OCI-LY7 (cell line): ENCODE measurements at regions not wholly inside any gene's neighbourhood (a gene's known extent, or its start where the extent isn't known, plus 50 kb on each side); places are given as distances from the start of the nearest gene placed in this dataset.
"Not testable (repeated sequence)": the region's sequence is repeated elsewhere in the genome, so short reads cannot be mapped to it uniquely, and the experiment has no call there.

Source experiments
- BruUV-seq: library from RNA; stranded (reverse); fragments of 400-500 nt; replicated peaks from 2 replicates; lab custom pipeline; 2021; lab: Mats Ljungman, UMichigan
- CTCF ChIA-PET: fragments of 300-600 bp; sonication (Branson Sonifier 250); formaldehyde crosslinking; loops from one replicate; lab custom pipeline; 2022; ENCODE audit warnings: antibody characterized with exemption; ENCODE audit not compliant: unreplicated experiment; lab: Charles Lee
- POLR2A ChIA-PET: fragments of 300-600 bp; sonication (Branson Sonifier 250); formaldehyde crosslinking; loops from one replicate; lab custom pipeline; 2022; ENCODE audit warnings: antibody characterized with exemption; lab: Charles Lee
- DNase-seq: peaks from one replicate; pipeline ENCODE4 v3.0.0-alpha.2; 2015; ENCODE audit warnings: low spot score
- H2AFZ ChIP-seq: fragments of 200-600 bp; sonication (generic), shearing (Covaris generic); 2 replicates; pipeline ENCODE4 v1.6.1; 2014; ENCODE audit warnings: mild to moderate bottlenecking, antibody characterized with exemption, low read length, moderate library complexity
- H3K27ac ChIP-seq: fragments of 200-600 bp; sonication (generic); 2 replicates; pipeline ENCODE4 v1.5.1; 2014; ENCODE audit warnings: mixed run types, low read depth, mild to moderate bottlenecking, moderate library complexity, low read length, inconsistent platforms; ENCODE audit not compliant: poor library complexity, severe bottlenecking
- H3K36me3 ChIP-seq: fragments of 200-600 bp; sonication (generic); 2 replicates; pipeline ENCODE4 v1.6.1; 2014; ENCODE audit warnings: mild to moderate bottlenecking, antibody characterized with exemption, low read length, moderate library complexity, mixed read lengths; ENCODE audit not compliant: insufficient read depth
- H3K4me1 ChIP-seq: fragments of 200-600 bp; sonication (generic); 2 replicates; pipeline ENCODE4 v1.5.1; 2014; ENCODE audit warnings: mild to moderate bottlenecking, low read length; ENCODE audit not compliant: insufficient read depth, poor library complexity, severe bottlenecking
- H3K4me2 ChIP-seq: fragments of 200-600 bp; sonication (generic); 2 replicates; pipeline ENCODE4 v1.6.1; 2014; ENCODE audit warnings: mild to moderate bottlenecking, low read length
- H3K4me3 ChIP-seq: fragments of 200-600 bp; sonication (generic); 2 replicates; pipeline ENCODE4 v1.5.1; 2014; ENCODE audit warnings: mild to moderate bottlenecking, low read depth, low read length; ENCODE audit not compliant: poor library complexity, severe bottlenecking
- H3K79me2 ChIP-seq: fragments of 200-600 bp; sonication (generic); 2 replicates; pipeline ENCODE4 v1.6.1; 2016; ENCODE audit warnings: low read depth, mild to moderate bottlenecking, low read length, moderate library complexity, mixed read lengths; ENCODE audit not compliant: insufficient read depth
- H3K9me2 ChIP-seq: fragments of 200-600 bp; sonication (generic); 2 replicates; pipeline ENCODE4 v1.6.1; 2016; ENCODE audit warnings: mild to moderate bottlenecking, low read length, mixed read lengths; ENCODE audit not compliant: insufficient read depth
- H3K9me3 ChIP-seq: fragments of 200-600 bp; sonication (generic); 2 replicates; pipeline ENCODE4 v1.6.1; 2014; ENCODE audit warnings: mild to moderate bottlenecking, mixed run types, low read length, mixed read lengths
- H4K20me1 ChIP-seq: fragments of 200-600 bp; sonication (generic); 2 replicates; pipeline ENCODE4 v1.6.1; 2014; ENCODE audit warnings: mild to moderate bottlenecking, antibody characterized with exemption, low read length, moderate library complexity, mixed read lengths; ENCODE audit not compliant: insufficient read depth
- EZH2phosphoT487 ChIP-seq: fragments of 200-600 bp; sonication (generic); IDR thresholded peaks from 2 replicates; pipeline ENCODE4 v1.6.1; 2018; ENCODE audit warnings: low read depth, borderline replicate concordance, mild to moderate bottlenecking, mixed run types, antibody characterized with exemption, low read length, moderate library complexity, mixed read lengths
- intact Hi-C: fragments of 100-400 bp; cut with micrococcal nuclease; formaldehyde crosslinking; loops from one replicate; pipeline ENCODE4 v1.10.0; 2022; ENCODE audit not compliant: unreplicated experiment
- TF ChIP-seq, protein P1 (sequence below): fragments of 200-600 bp; sonication (generic); conservative IDR thresholded peaks from 2 replicates; pipeline ENCODE4 v1.5.1; 2014; ENCODE audit warnings: mild to moderate bottlenecking, antibody characterized with exemption, low read length, moderate library complexity, mixed read lengths

DNA sequence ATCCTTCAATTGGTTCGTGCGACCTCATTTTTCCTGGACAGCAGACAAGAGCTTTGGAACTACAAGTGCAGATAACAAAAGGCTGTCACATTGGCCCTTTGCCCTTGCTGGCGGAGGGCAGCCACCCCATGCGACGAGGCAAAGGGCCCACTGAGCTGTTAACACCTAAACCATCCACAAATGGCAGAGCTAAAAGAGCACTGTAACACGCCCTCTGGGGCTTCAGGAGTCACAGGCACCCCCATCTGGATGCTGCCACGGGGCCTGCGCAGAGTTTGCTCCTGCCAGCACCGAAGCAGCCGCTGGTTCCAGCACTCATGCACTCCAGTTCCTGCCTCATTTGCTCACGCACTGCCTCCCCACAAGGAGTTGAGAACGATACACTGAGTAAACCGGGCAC lies 524.9 kb downstream of the ZNF385D start:
- no peak for TF ChIP-seq EZH2phosphoT487
- TF ChIP-seq, protein P1, sequence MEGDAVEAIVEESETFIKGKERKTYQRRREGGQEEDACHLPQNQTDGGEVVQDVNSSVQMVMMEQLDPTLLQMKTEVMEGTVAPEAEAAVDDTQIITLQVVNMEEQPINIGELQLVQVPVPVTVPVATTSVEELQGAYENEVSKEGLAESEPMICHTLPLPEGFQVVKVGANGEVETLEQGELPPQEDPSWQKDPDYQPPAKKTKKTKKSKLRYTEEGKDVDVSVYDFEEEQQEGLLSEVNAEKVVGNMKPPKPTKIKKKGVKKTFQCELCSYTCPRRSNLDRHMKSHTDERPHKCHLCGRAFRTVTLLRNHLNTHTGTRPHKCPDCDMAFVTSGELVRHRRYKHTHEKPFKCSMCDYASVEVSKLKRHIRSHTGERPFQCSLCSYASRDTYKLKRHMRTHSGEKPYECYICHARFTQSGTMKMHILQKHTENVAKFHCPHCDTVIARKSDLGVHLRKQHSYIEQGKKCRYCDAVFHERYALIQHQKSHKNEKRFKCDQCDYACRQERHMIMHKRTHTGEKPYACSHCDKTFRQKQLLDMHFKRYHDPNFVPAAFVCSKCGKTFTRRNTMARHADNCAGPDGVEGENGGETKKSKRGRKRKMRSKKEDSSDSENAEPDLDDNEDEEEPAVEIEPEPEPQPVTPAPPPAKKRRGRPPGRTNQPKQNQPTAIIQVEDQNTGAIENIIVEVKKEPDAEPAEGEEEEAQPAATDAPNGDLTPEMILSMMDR, result no peak
- ChIA-PET CTCF (no interaction called here), POLR2A (interaction anchor here (0.6 kb wide), 1 partner anchor 442 kb away, joined by 7 read pairs; no protein-coding TSS in a partner anchor)
- Histone ChIP-seq H3K9me3 (no peaks in the 10 kb centered on the region), H3K36me3 (no peaks in the 10 kb centered on the region), H3K9me2 (no peaks in the 10 kb centered on the region), H3K27ac (no peak overlapping the region), H3K4me3 (no peak overlapping the region), H2AFZ (no peak overlapping the region), H3K4me1 (no peaks in the 10 kb centered on the region), H3K4me2 (no peak overlapping the region), H4K20me1 (no peaks in the 10 kb centered on the region), H3K79me2 (no peaks in the 10 kb centered on the region)
- BruUV-seq, result no TSS peak
- intact Hi-C loops, result no loop called here
- DNase-seq, result no peak

DNA sequence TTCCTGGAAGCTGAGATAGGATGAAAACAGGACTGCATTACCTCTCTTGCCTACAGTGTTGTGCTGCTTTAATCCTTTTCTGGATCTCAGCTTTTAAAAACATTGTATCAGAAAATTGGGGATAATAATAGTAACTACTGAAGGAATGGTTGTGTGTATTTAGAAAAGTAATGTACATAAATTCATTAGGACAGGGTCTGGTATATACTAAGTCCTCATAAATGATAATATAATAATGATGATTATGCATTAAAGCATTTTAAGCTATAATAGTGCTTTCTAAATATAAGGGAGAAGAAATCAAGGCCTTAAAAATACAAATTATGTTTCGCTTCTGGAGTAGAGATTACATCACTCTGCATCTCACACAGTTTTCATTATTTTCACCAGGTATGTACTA lies 530.1 kb downstream of the ZNF385D start:
- no peaks in the 10 kb centered on the region for H3K4me1 ChIP-seq
- POLR2A ChIA-PET, result interaction anchor here (0.7 to 1.3 kb wide), 2 partner anchors 12 to 14 kb away, joined by 3 to 4 read pairs; no protein-coding TSS in a partner anchor
- no peak overlapping the region for H3K27ac ChIP-seq
- no TSS peak for BruUV-seq
- no peak overlapping the region for H3K4me2 ChIP-seq
- H2AFZ ChIP-seq, result no peak overlapping the region
- no peak overlapping the region for H3K4me3 ChIP-seq
- H4K20me1 ChIP-seq, result no peaks in the 10 kb centered on the region
- H3K9me2 ChIP-seq, result no peaks in the 10 kb centered on the region
- no peak for DNase-seq
- no peaks in the 10 kb centered on the region for H3K79me2 ChIP-seq
- no peaks in the 10 kb centered on the region for H3K9me3 ChIP-seq
- TF ChIP-seq, protein P1, result no peak
- TF ChIP-seq EZH2phosphoT487, result no peak
- CTCF ChIA-PET, result no interaction called here
- H3K36me3 ChIP-seq, result no peaks in the 10 kb centered on the region
- intact Hi-C loops, result no loop called here

DNA sequence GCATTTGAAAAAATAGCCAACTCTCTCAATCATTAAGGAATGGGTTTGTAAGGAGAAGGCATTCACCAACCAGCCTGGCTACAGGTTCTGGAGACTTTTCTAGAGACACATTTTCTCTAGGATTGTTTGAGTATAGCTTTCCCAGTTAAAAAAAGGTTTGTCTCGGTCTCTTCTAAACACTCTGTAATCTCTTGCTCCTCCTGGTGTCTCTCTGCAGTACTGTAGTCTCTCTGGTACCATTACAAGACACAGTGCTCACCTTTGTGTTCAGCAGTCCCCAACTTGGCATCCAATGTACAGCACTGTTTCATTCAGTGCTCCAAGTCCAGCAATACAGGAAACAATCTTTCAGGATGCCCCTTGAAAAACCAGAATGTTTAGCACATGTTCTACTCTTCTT lies 534.4 kb downstream of the ZNF385D start:
- ChIA-PET CTCF (no interaction called here), POLR2A (interaction anchor here (0.5 kb wide), 1 partner anchor 1870 kb away, joined by 4 read pairs; no protein-coding TSS in a partner anchor)
- no peaks in the 10 kb centered on the region for H3K4me1 ChIP-seq
- intact Hi-C loops, result no loop called here
- H3K36me3 ChIP-seq, result no peaks in the 10 kb centered on the region
- no peak for DNase-seq
- no peaks in the 10 kb centered on the region for H3K79me2 ChIP-seq
- H3K27ac ChIP-seq, result no peak overlapping the region
- H4K20me1 ChIP-seq, result no peaks in the 10 kb centered on the region
- no peaks in the 10 kb centered on the region for H3K9me2 ChIP-seq
- H3K9me3 ChIP-seq, result no peaks in the 10 kb centered on the region
- TF ChIP-seq, protein P1, result peak; percentile 52
- no peak for TF ChIP-seq EZH2phosphoT487
- no peak overlapping the region for H3K4me2 ChIP-seq
- H3K4me3 ChIP-seq, result no peak overlapping the region
- no TSS peak for BruUV-seq
- no peak overlapping the region for H2AFZ ChIP-seq

DNA sequence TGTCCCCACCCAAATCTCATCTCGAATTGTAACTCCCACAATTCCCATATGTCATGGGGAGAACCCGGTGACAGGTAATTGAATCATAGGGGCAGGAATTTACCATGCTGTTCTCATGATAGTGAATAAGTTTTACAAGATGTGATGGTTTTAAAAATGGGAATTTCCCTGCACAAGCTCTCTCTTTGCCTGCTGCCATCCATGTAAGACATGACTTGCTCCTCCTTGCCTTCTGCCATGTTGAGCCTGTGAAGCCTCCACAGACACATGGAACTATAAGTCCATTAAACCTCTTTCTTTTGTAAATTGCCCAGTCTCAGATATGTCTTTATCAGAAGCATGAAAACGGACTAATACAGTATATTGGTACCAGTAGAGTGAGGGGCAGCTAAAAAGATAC lies 546.9 kb downstream of the ZNF385D start:
- intact Hi-C loops, H3K9me3 ChIP-seq, DNase-seq, POLR2A ChIA-PET, H3K79me2 ChIP-seq, H3K4me2 ChIP-seq, H3K4me1 ChIP-seq, H3K36me3 ChIP-seq, H3K4me3 ChIP-seq, BruUV-seq, H3K27ac ChIP-seq, CTCF ChIA-PET, H2AFZ ChIP-seq, H3K9me2 ChIP-seq, H4K20me1 ChIP-seq: not testable (repeated sequence)
